Urinary bladder (tissue), 3 donors: ENCODE measurements at regions not wholly inside any gene's neighbourhood (a gene's known extent, or its start where the extent isn't known, plus 50 kb on each side); places are given as distances from the start of the nearest gene placed in this dataset.
A peak's percentile ranks its signal among the peaks of the same experiment; 100 is the strongest.

ENCODE experiments used
- DNase-seq: peaks from one replicate; pipeline ENCODE4 v3.0.0-alpha.2; 2015; ENCODE audit errors: extremely low spot score
- H3K27ac ChIP-seq: one replicate; pipeline ENCODE4 v1.5.1; 2013; ENCODE audit warnings: low read depth, mild to moderate bottlenecking, moderate library complexity
- H3K36me3 ChIP-seq: one replicate; pipeline ENCODE4 v1.6.1; 2013; ENCODE audit warnings: mild to moderate bottlenecking, moderate library complexity; ENCODE audit not compliant: insufficient read depth
- H3K4me1 ChIP-seq: one replicate; pipeline ENCODE4 v1.6.1; 2013; ENCODE audit warnings: mild to moderate bottlenecking, moderate library complexity; ENCODE audit not compliant: insufficient read depth
- H3K4me3 ChIP-seq: one replicate; pipeline ENCODE4 v1.5.1; 2013; ENCODE audit warnings: low read depth, low read length
- WGBS: extraction: QIAGEN DNeasy Blood & Tissue Kit; methylation state at CpG from one replicate; pipeline ENCODE4 v1.1.7; 2013; 5-methylcytosine and 5-hydroxymethylcytosine counted together
- donor health status: healthy with polysubstance abuse.
- donor health status: healthy.

GRCh38 chr6:23228439-23229024 lies 659.2 kb downstream of the HDGFL1 start:
- 87% methylated on average over 11 of the region's 11 CpGs for WGBS
- no peaks in the 10 kb centered on the region for H3K4me1 ChIP-seq
- no peak for DNase-seq
- no peak overlapping the region for H3K27ac ChIP-seq
- H3K4me3 ChIP-seq = no peak overlapping the region
- H3K36me3 ChIP-seq = no peaks in the 10 kb centered on the region

GRCh38 chr6:23243854-23244253 lies 674.5 kb downstream of the HDGFL1 start:
- 83% methylated on average over 5 of the region's 5 CpGs for WGBS
- H3K4me3 ChIP-seq = no peak overlapping the region
- H3K4me1 ChIP-seq = no peaks in the 10 kb centered on the region
- DNase-seq = no peak
- H3K36me3 ChIP-seq = no peaks in the 10 kb centered on the region
- H3K27ac ChIP-seq = no peak overlapping the region

GRCh38 chr6:23244300-23244699 lies 674.9 kb downstream of the HDGFL1 start:
- no peak overlapping the region for H3K27ac ChIP-seq
- no peak overlapping the region for H3K4me3 ChIP-seq
- H3K36me3 ChIP-seq = no peaks in the 10 kb centered on the region
- H3K4me1 ChIP-seq = no peaks in the 10 kb centered on the region
- DNase-seq = no peak

GRCh38 chr6:23245572-23245971 lies 676.2 kb downstream of the HDGFL1 start:
- DNase-seq = peak; percentile 39
- H3K27ac ChIP-seq = no peak overlapping the region

GRCh38 chr6:23246896-23247295 lies 677.5 kb downstream of the HDGFL1 start:
- 89% methylated on average over 4 of the region's 4 CpGs for WGBS
- Histone ChIP-seq H3K4me3 (no peak overlapping the region), H3K36me3 (no peaks in the 10 kb centered on the region), H3K27ac (no peak overlapping the region), H3K4me1 (no peaks in the 10 kb centered on the region)
- no peak for DNase-seq

More at GRCh38 chr6:23245572-23245971, 676.2 kb downstream of the HDGFL1 start:
- Histone ChIP-seq H3K4me1 (no peaks in the 10 kb centered on the region), H3K36me3 (no peaks in the 10 kb centered on the region), H3K4me3 (no peak overlapping the region)

GRCh38 chr6:23250556-23250955 lies 681.2 kb downstream of the HDGFL1 start:
- 90% methylated on average over 2 of the region's 2 CpGs for WGBS
- no peak for DNase-seq

GRCh38 chr6:23262864-23263263 lies 693.5 kb downstream of the HDGFL1 start:
- Histone ChIP-seq H3K27ac (no peak overlapping the region), H3K36me3 (no peaks in the 10 kb centered on the region), H3K4me1 (no peaks in the 10 kb centered on the region), H3K4me3 (no peak overlapping the region)
- no peak for DNase-seq
- 94% methylated on average over 2 of the region's 2 CpGs for WGBS

More at GRCh38 chr6:23250556-23250955, 681.2 kb downstream of the HDGFL1 start:
- no peak overlapping the region for H3K27ac ChIP-seq
- H3K4me3 ChIP-seq = no peak overlapping the region
- no peaks in the 10 kb centered on the region for H3K4me1 ChIP-seq
- H3K36me3 ChIP-seq = no peaks in the 10 kb centered on the region

GRCh38 chr6:23265270-23265669 lies 695.9 kb downstream of the HDGFL1 start:
- DNase-seq = no peak
- Histone ChIP-seq H3K27ac (no peak overlapping the region), H3K4me1 (no peaks in the 10 kb centered on the region), H3K36me3 (no peaks in the 10 kb centered on the region), H3K4me3 (no peak overlapping the region)
- 91% methylated on average over 7 of the region's 7 CpGs for WGBS

- H3K36me3 ChIP-seq = no peaks in the 10 kb centered on the region
- 91% methylated on average over 7 of the region's 7 CpGs for WGBS
- no peak for DNase-seq
- no peaks in the 10 kb centered on the region for H3K4me1 ChIP-seq
- H3K27ac ChIP-seq = no peak overlapping the region
- no peak overlapping the region for H3K4me3 ChIP-seq
Observed at GRCh38 chr6:23266536-23266935, 697.2 kb downstream of the HDGFL1 start.

GRCh38 chr6:23267651-23268050 lies 698.3 kb downstream of the HDGFL1 start:
- no peak for DNase-seq
- no peaks in the 10 kb centered on the region for H3K36me3 ChIP-seq
- no peaks in the 10 kb centered on the region for H3K4me1 ChIP-seq
- 47% methylated on average over 2 of the region's 2 CpGs for WGBS
- no peak overlapping the region for H3K27ac ChIP-seq
- H3K4me3 ChIP-seq = no peak overlapping the region

GRCh38 chr6:23268348-23268747 lies 699.0 kb downstream of the HDGFL1 start:
- WGBS = 77% methylated on average over 4 of the region's 4 CpGs
- H3K36me3 ChIP-seq = no peaks in the 10 kb centered on the region
- no peak for DNase-seq
- H3K4me1 ChIP-seq = no peaks in the 10 kb centered on the region
- no peak overlapping the region for H3K27ac ChIP-seq
- H3K4me3 ChIP-seq = no peak overlapping the region

- DNase-seq = no peak
- Histone ChIP-seq H3K27ac (no peak overlapping the region), H3K4me3 (no peak overlapping the region), H3K36me3 (no peaks in the 10 kb centered on the region), H3K4me1 (no peaks in the 10 kb centered on the region)
- 86% methylated on average over 3 of the region's 3 CpGs for WGBS
Observed at GRCh38 chr6:23269436-23269835, 700.1 kb downstream of the HDGFL1 start.

- Histone ChIP-seq H3K4me3 (no peak overlapping the region), H3K36me3 (no peaks in the 10 kb centered on the region), H3K4me1 (no peaks in the 10 kb centered on the region), H3K27ac (no peak overlapping the region)
- DNase-seq = no peak
Observed at GRCh38 chr6:23272536-23272935, 703.2 kb downstream of the HDGFL1 start.

- DNase-seq = no peak
- Histone ChIP-seq H3K4me1 (no peaks in the 10 kb centered on the region), H3K4me3 (no peak overlapping the region), H3K36me3 (no peaks in the 10 kb centered on the region), H3K27ac (no peak overlapping the region)
- WGBS = 74% methylated on average over 4 of the region's 4 CpGs
Observed at GRCh38 chr6:23277521-23278179, 708.3 kb downstream of the HDGFL1 start.

GRCh38 chr6:23278180-23278532 lies 708.8 kb downstream of the HDGFL1 start:
- Histone ChIP-seq H3K36me3 (no peaks in the 10 kb centered on the region), H3K4me3 (no peak overlapping the region), H3K27ac (no peak overlapping the region), H3K4me1 (no peaks in the 10 kb centered on the region)
- no peak for DNase-seq
- WGBS = 87% methylated on average over 2 of the region's 2 CpGs
